ENCODE measurements at regions not wholly inside any gene's neighbourhood (a gene's known extent, or its start where the extent isn't known, plus 50 kb on each side); places are given as distances from the start of the nearest gene placed in this dataset.

- no TSS peak for BruUV-seq (replicated peaks)
- H3K9me3 ChIP-seq (replicated peaks; ENCODE audit: control insufficient read depth, insufficient read depth, low read depth, low read length) = no peaks in the 10 kb centered on the region
- no peak for ATAC-seq
- no peaks in the 10 kb centered on the region for H3K4me1 ChIP-seq (replicated peaks in 1 of 2; ENCODE audit: control insufficient read depth in 2 of 2, insufficient read depth in 2 of 2, low read length in 2 of 2)
- H4K20me1 ChIP-seq (replicated peaks; ENCODE audit: control insufficient read depth, insufficient read depth, low read length) = no peaks in the 10 kb centered on the region
- H3K4me2 ChIP-seq (ENCODE audit: insufficient read depth, low read length) = no peak overlapping the region
- H3K27me3 ChIP-seq (ENCODE audit: control insufficient read depth in 2 of 2, insufficient read depth in 2 of 2, low read length in 2 of 2) = no peaks in the 10 kb centered on the region
- WGBS (ENCODE audit: insufficient coverage, low coverage, missing lambda C conversion rate) = 3% methylated on average over 10 of the region's 10 CpGs
- in situ Hi-C loops (cut with MboI) = no loop called here
- H3K9me1 ChIP-seq (ENCODE audit: control insufficient read depth, insufficient read depth, low read length) = no peaks in the 10 kb centered on the region
- H3K36me3 ChIP-seq (ENCODE audit: control insufficient read depth, insufficient read depth, low read length) = no peaks in the 10 kb centered on the region
- ChIA-PET CTCF (ENCODE audit: low intra/inter-chr PET ratio) (no interaction called here), POLR2A (no interaction called here)
- no peak overlapping the region for H3K27ac ChIP-seq (ENCODE audit: extremely low read depth, low read depth, low read length)
- H3K9ac ChIP-seq (ENCODE audit: insufficient read depth in 1 of 2, low read depth in 2 of 2, low read length in 2 of 2) = no peak overlapping the region
- H2AFZ ChIP-seq (ENCODE audit: low read depth, low read length) = no peak overlapping the region
- no peaks in the 10 kb centered on the region for H3K79me2 ChIP-seq (ENCODE audit: control insufficient read depth, insufficient read depth, low read length)
- intact Hi-C loops (cut with micrococcal nuclease) = no loop called here
- no peak overlapping the region for H3K4me3 ChIP-seq
- DNase-seq (ENCODE audit: extremely low read depth in 1 of 4, low spot score in 3 of 4) = no peak
- no peak for FAIRE-seq
- TF ChIP-seq ZNF232 (CRISPR knock-in tag; IDR thresholded peaks at IDR 0.05) = no peak
- TF ChIP-seq MCM2 (IDR thresholded peaks at IDR 0.05; ENCODE audit: low read depth) = no peak
- no peak for TF ChIP-seq SRSF1 (IDR thresholded peaks at IDR 0.05; ENCODE audit: low read depth, low read length)
- no peak for TF ChIP-seq CUX1 (CRISPR knock-in tag; IDR thresholded peaks at IDR 0.05)
- TF ChIP-seq SIRT6 (IDR thresholded peaks at IDR 0.05; ENCODE audit: low read depth, low read length) = no peak
- TF ChIP-seq NR3C1 (CRISPR knock-in tag; IDR thresholded peaks at IDR 0.05) = no peak
- no peak for TF ChIP-seq CTCF (IDR thresholded peaks at IDR 0.05 in 2 of 3, conservative IDR thresholded peaks at IDR 0.05 in 1 of 3; ENCODE audit: insufficient read depth in 2 of 3, low read depth in 1 of 3, low read length in 3 of 3)
- TF ChIP-seq MECOM (CRISPR knock-in tag; IDR thresholded peaks at IDR 0.05) = no peak
- TF ChIP-seq MEF2D (tag; conservative IDR thresholded peaks at IDR 0.05; ENCODE audit: low read depth) = no peak
- TF ChIP-seq BRF1 (IDR thresholded peaks at IDR 0.05; ENCODE audit: borderline replicate concordance, extremely low read depth, insufficient read length) = no peak
- TF ChIP-seq SIX5 (IDR thresholded peaks at IDR 0.05; ENCODE audit: borderline replicate concordance in 1 of 2, insufficient read depth in 1 of 2, low read depth in 1 of 2, low read length in 2 of 2) = no peak
- TF ChIP-seq ZNF780A (CRISPR knock-in tag; IDR thresholded peaks at IDR 0.05) = no peak
- TF ChIP-seq NKRF (IDR thresholded peaks at IDR 0.05; ENCODE audit: borderline replicate concordance) = no peak
- no peak for TF ChIP-seq PPARD (CRISPR knock-in tag; IDR thresholded peaks at IDR 0.05)
- TF ChIP-seq XRCC3 (IDR thresholded peaks at IDR 0.05) = no peak
Measured at GRCh38 chr2:2410987-2411386, 79.9 kb upstream of the MYT1L start.

Measured in K562 (cell line).